A549 (cell line): ENCODE measurements at regions not wholly inside any gene's neighbourhood (a gene's known extent, or its start where the extent isn't known, plus 50 kb on each side); places are given as distances from the start of the nearest gene placed in this dataset.

Source experiments
- ATAC-seq, 2 experiments: fragments of 200-7000 bp in 1 of 2; fragments of >200 bp in 1 of 2; cut with Nextera tagmentation in 1 of 2; cut with Tn5 transposase in 1 of 2; 3 replicates each; pipeline versions ENCODE4 v1.8.0 to v1.9.1; 2018 to 2020; ENCODE audit warnings: mild to moderate bottlenecking in 1 of 2, moderate library complexity in 1 of 2
- CTCF ChIA-PET: fragments of 300-600 bp; sonication (Branson Sonifier 250); formaldehyde crosslinking; extraction: SDS; loops from one replicate; lab custom pipeline; 2021; ENCODE audit warnings: antibody characterized with exemption, inconsistent platforms; lab: Yijun Ruan, JAX
- POLR2A ChIA-PET: fragments of 350-600 bp; formaldehyde crosslinking; extraction: SDS; loops from one replicate; lab custom pipeline; 2021; ENCODE audit warnings: antibody characterized with exemption, inconsistent platforms; lab: Yijun Ruan, JAX
- DNase-seq, 2 experiments: peaks; one replicate each; pipeline versions ENCODE4 v3.0.0 to v3.0.0-alpha.2; 2011 to 2016; ENCODE audit warnings: low read depth in 1 of 2, low spot score in 1 of 2
- FAIRE-seq: peaks from 2 replicates; lab custom pipeline; 2011; peaks lifted over from hg19 to GRCh38; lab: Jason Lieb, UNC
- H3K27ac ChIP-seq, 2 experiments: fragments of >200 bp; sonication (Bioruptor Twin); formaldehyde crosslinking; 3 replicates each; pipeline ENCODE4 v1.5.1; 2016 to 2017
- H3K4me1 ChIP-seq: fragments of >200 bp; sonication (Bioruptor Twin); formaldehyde crosslinking; 3 replicates; pipeline ENCODE4 v1.6.1; 2016
- H3K4me2 ChIP-seq: fragments of >200 bp; sonication (Bioruptor Twin); formaldehyde crosslinking; 3 replicates; pipeline ENCODE4 v1.6.1; 2016
- H3K4me3 ChIP-seq: fragments of >200 bp; sonication (Bioruptor Twin); formaldehyde crosslinking; 3 replicates; pipeline ENCODE4 v1.5.1; 2016
- H3K9me3 ChIP-seq: fragments of >200 bp; sonication (Bioruptor Twin); formaldehyde crosslinking; 3 replicates; pipeline ENCODE4 v1.6.1; 2016
- BHLHE40 ChIP-seq: IDR thresholded peaks from 2 replicates; pipeline ENCODE4 v1.6.1; 2012; ENCODE audit warnings: low read depth, low read length, inconsistent platforms
- CTCF ChIP-seq: fragments of >200 bp; sonication (Bioruptor Twin); formaldehyde crosslinking; IDR thresholded peaks from 3 replicates; pipeline ENCODE4 v1.5.1; 2016
- EHF ChIP-seq: fragments of 250-450 bp; sonication (Bioruptor Pico); IDR thresholded peaks from 2 replicates; pipeline ENCODE4 v1.5.0; 2020; ENCODE audit warnings: mild to moderate bottlenecking
- ELK1 ChIP-seq: fragments of 150-350 bp; IDR thresholded peaks from 2 replicates; pipeline ENCODE4 v1.6.1; 2014; ENCODE audit warnings: low read depth, mild to moderate bottlenecking, low read length
- EP300 ChIP-seq, 2 experiments: fragments of >200 bp; sonication (Bioruptor Twin); formaldehyde crosslinking; IDR thresholded peaks; 2 replicates in 1 of 2; 3 replicates in 1 of 2; pipeline ENCODE4 v1.6.1; 2016 to 2017
- FOXS1 ChIP-seq: fragments of 250-450 bp; sonication (Bioruptor Pico); IDR thresholded peaks from 2 replicates; pipeline ENCODE4 v1.5.0; 2020; ENCODE audit warnings: mild to moderate bottlenecking, moderate library complexity
- GATA3 ChIP-seq: IDR thresholded peaks from 2 replicates; pipeline ENCODE4 v1.6.1; 2012; ENCODE audit warnings: borderline replicate concordance
- HES2 ChIP-seq: fragments of >200 bp; sonication (Bioruptor Twin); formaldehyde crosslinking; IDR thresholded peaks from 2 replicates; pipeline ENCODE4 v1.6.1; 2016
- HEYL ChIP-seq: fragments of 250-450 bp; sonication (Bioruptor Pico); IDR thresholded peaks from 2 replicates; pipeline ENCODE4 v1.8.0; 2021; ENCODE audit warnings: mild to moderate bottlenecking, moderate library complexity
- HOXB5 ChIP-seq: fragments of 250-450 bp; sonication (Bioruptor Pico); IDR thresholded peaks from 2 replicates; pipeline ENCODE4 v1.5.0; 2020; ENCODE audit warnings: mild to moderate bottlenecking, moderate library complexity
- JUNB ChIP-seq: fragments of >200 bp; sonication (Bioruptor Twin); formaldehyde crosslinking; IDR thresholded peaks from 2 replicates; pipeline ENCODE4 v1.6.1; 2016
- KDM1A ChIP-seq: fragments of 200-600 bp; sonication (generic); IDR thresholded peaks from 2 replicates; pipeline ENCODE4 v1.6.1; 2016; ENCODE audit warnings: low read depth, mild to moderate bottlenecking
- MAFK ChIP-seq: fragments of 450-650 bp; IDR thresholded peaks from 2 replicates; pipeline ENCODE4 v1.6.1; 2014; ENCODE audit not compliant: partially characterized antibody
- MAZ ChIP-seq: fragments of 150-350 bp; IDR thresholded peaks from 2 replicates; pipeline ENCODE4 v1.6.1; 2014; ENCODE audit warnings: antibody characterized with exemption, low read depth, low read length, borderline replicate concordance
- MYC ChIP-seq: IDR thresholded peaks from 2 replicates; pipeline ENCODE4 v1.6.1; 2012; ENCODE audit warnings: mild to moderate bottlenecking, inconsistent platforms, low read length, improper control_type of control experiment, borderline replicate concordance
- POLR2AphosphoS2 ChIP-seq: conservative IDR thresholded peaks from 2 replicates; pipeline ENCODE4 v1.6.1; 2012; ENCODE audit warnings: low read length, improper control_type of control experiment, inconsistent platforms
- REST ChIP-seq: fragments of 200-600 bp; sonication (generic); IDR thresholded peaks from 2 replicates; pipeline ENCODE4 v1.6.1; 2016; ENCODE audit warnings: antibody characterized with exemption, mild to moderate bottlenecking, moderate library complexity
- RFX5 ChIP-seq: fragments of 450-650 bp; IDR thresholded peaks from 2 replicates; pipeline ENCODE4 v1.7.1; 2014; ENCODE audit warnings: antibody characterized with exemption, mild to moderate bottlenecking, moderate library complexity
- TP53 ChIP-seq: fragments of 250-450 bp; sonication (Bioruptor Pico); IDR thresholded peaks from 2 replicates; pipeline ENCODE4 v1.5.0; 2021; ENCODE audit warnings: mild to moderate bottlenecking, moderate library complexity
- WGBS: methylation state at CpG from one replicate; pipeline ENCODE4 v1.1.6; 2017; ENCODE audit errors: missing lambda C conversion rate; 5-methylcytosine and 5-hydroxymethylcytosine counted together
- TF ChIP-seq, protein P1 (sequence below): fragments of >200 bp; sonication (Bioruptor Twin); formaldehyde crosslinking; IDR thresholded peaks from 3 replicates; pipeline ENCODE4 v1.6.1; 2016
- TF ChIP-seq, protein P2 (sequence below): fragments of 450-650 bp; IDR thresholded peaks from 2 replicates; pipeline ENCODE4 v1.6.1; 2014; ENCODE audit warnings: antibody characterized with exemption

DNA sequence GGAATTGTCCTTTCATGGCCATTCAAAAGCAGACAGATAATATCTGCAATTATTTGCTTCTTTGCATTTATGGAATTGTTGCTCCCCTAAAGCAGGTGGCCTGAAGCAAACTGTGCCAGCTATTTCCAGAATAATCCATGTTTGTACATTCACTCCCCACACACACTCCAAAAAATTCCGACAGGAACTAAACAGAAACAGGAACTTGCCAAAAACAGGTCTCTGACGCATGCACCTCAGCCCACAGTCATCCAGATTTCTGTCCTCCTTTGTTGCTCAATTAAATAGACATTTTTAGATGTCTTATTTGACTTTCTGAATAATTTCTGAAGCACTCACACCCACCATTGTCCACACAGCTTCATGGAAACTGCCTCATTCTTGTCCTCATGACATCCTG lies 71.5 kb upstream of the EDNRA start:
- Histone ChIP-seq H3K4me2 (no peak overlapping the region), H3K4me1 (no peaks in the 10 kb centered on the region), H3K9me3 (no peaks in the 10 kb centered on the region), H3K27ac (no peak overlapping the region), H3K4me3 (no peak overlapping the region)
- WGBS = 71% methylated on average over 2 of the region's 2 CpGs
- POLR2A ChIA-PET = no interaction called here
- DNase-seq (no peak), ATAC-seq (no peak), FAIRE-seq (no peak)
- TF ChIP-seq MAZ (no peak), TP53 (no peak), KDM1A (no peak), EHF (CRISPR knock-in tag) (no peak), MAFK (no peak), RFX5 (no peak), FOXS1 (no peak), BHLHE40 (no peak), ELK1 (no peak)
- CTCF ChIA-PET = no interaction called here

DNA sequence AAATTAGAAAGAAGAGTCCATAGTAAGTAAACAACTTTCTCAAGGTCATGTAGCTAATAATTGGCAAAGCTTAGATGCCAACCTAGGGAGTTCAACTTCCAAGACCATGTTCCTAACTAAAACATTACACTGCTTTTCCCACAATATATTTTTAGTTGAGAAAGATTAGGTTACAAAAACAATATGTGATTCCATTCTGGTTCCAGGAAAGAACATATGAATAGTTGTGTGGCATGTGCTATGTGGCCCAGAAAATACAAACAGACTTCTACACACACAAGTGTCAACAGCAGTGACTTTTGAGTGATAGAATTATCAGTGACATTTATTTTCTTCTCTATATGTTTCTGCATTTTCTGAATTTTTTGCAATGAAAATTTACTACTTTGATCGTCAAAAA lies 62.7 kb upstream of the EDNRA start:
- DNase-seq (no peak), FAIRE-seq (no peak), ATAC-seq (no peak)
- no peaks in the 10 kb centered on the region for H3K4me1 ChIP-seq
- 20% methylated on average over 1 of the region's 1 CpG for whole genome bisulfite sequencing
- ChIA-PET CTCF (interaction anchor here (1.0 kb wide), 1 partner anchor 10 kb away, joined by 3 read pairs; no protein-coding TSS in a partner anchor), POLR2A (no interaction called here)
- no peak overlapping the region for H3K4me3 ChIP-seq
- H3K9me3 ChIP-seq = no peaks in the 10 kb centered on the region
- no peak for TF ChIP-seq REST
- TF ChIP-seq HOXB5 (CRISPR knock-in tag) = no peak
- TF ChIP-seq TP53 = no peak
- TF ChIP-seq ELK1 = no peak
- no peak for TF ChIP-seq MAZ
- TF ChIP-seq, protein P1, sequence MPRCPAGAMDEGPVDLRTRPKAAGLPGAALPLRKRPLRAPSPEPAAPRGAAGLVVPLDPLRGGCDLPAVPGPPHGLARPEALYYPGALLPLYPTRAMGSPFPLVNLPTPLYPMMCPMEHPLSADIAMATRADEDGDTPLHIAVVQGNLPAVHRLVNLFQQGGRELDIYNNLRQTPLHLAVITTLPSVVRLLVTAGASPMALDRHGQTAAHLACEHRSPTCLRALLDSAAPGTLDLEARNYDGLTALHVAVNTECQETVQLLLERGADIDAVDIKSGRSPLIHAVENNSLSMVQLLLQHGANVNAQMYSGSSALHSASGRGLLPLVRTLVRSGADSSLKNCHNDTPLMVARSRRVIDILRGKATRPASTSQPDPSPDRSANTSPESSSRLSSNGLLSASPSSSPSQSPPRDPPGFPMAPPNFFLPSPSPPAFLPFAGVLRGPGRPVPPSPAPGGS = no peak
- no peak for TF ChIP-seq EP300 (IDR thresholded peaks at IDR 0.05)
- no peak for TF ChIP-seq FOXS1
- H3K4me2 ChIP-seq = no peak overlapping the region
- no peak overlapping the region for H3K27ac ChIP-seq

DNA sequence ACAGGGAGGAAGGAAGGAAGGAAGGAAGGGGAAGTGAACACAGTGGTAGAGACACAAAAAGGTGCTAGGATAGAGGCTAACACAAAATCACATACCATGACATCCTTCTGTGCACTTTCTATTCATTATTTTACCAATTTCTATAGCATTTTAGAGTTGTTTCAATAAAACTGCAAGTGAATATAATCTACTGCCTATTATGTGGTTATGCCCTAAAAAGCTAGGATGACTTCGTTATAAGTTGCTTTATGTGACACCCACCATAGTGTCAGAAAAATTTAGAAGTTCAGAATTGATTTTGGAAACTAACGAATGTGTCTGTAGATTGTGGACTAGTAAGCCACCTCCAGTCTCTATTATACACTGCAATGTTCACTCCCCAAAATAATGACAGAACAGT lies 59.4 kb upstream of the EDNRA start:
- Histone ChIP-seq H3K4me3 (no peak overlapping the region), H3K9me3 (no peaks in the 10 kb centered on the region), H3K27ac (no peak overlapping the region), H3K4me2 (no peak overlapping the region), H3K4me1 (no peaks in the 10 kb centered on the region)
- no peak for ATAC-seq
- 26% methylated on average over 2 of the region's 2 CpGs for WGBS
- POLR2A ChIA-PET = no interaction called here
- CTCF ChIA-PET = no interaction called here
- no peak for FAIRE-seq
- no peak for DNase-seq
- TF ChIP-seq, protein P2, sequence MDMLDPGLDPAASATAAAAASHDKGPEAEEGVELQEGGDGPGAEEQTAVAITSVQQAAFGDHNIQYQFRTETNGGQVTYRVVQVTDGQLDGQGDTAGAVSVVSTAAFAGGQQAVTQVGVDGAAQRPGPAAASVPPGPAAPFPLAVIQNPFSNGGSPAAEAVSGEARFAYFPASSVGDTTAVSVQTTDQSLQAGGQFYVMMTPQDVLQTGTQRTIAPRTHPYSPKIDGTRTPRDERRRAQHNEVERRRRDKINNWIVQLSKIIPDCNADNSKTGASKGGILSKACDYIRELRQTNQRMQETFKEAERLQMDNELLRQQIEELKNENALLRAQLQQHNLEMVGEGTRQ = no peak
- TF ChIP-seq GATA3 (no peak), HES2 (no peak), HEYL (CRISPR knock-in tag) (no peak), POLR2AphosphoS2 (no peak), MYC (no peak), CTCF (no peak), ELK1 (no peak), JUNB (no peak), BHLHE40 (no peak)
